GM12892 (cell line): ENCODE measurements at regions not wholly inside any gene's neighbourhood (a gene's known extent, or its start where the extent isn't known, plus 50 kb on each side); places are given as distances from the start of the nearest gene placed in this dataset.

Experiments
- POLR2AphosphoS5 ChIP-seq: IDR thresholded peaks from 2 replicates; pipeline ENCODE4 v1.6.1; 2011; ENCODE audit warnings: low read depth, low read length, control low read depth
- TAF1 ChIP-seq: IDR thresholded peaks from 2 replicates; pipeline ENCODE4 v1.6.1; 2011; ENCODE audit warnings: low read depth, mild to moderate bottlenecking, control low read depth, low read length, borderline replicate concordance

DNA sequence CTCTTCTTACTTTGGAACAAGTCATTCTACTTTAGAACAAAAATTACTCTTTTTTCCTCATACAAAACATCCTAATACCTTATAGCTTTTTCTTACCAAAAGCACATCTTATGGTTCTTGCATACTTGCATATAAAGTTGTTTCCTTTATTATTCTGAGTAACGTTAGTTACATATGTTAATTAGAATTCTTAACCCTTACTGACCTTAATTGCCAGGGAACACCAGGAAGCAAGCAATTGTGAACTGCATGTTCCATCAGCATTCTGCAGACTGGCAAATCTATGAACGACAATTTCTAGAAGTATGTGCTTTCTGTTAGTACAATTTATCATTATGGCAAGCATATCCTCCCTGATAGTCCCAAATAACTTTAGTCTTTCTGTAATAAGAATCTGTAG lies 831.0 kb downstream of the C6orf118 start:
- TF ChIP-seq TAF1 = no peak
- TF ChIP-seq POLR2AphosphoS5 = no peak
